HUES64 (cell line): ENCODE measurements at regions not wholly inside any gene's neighbourhood (a gene's known extent, or its start where the extent isn't known, plus 50 kb on each side); places are given as distances from the start of the nearest gene placed in this dataset.
"Not testable (repeated sequence)": the region's sequence is repeated elsewhere in the genome, so short reads cannot be mapped to it uniquely, and the experiment has no call there.

Experiments used
- H3K27ac ChIP-seq: 2 replicates; pipeline ENCODE4 v1.7.0; 2013; ENCODE audit warnings: low read depth, low read length, inconsistent platforms
- H3K27me3 ChIP-seq: 2 replicates; pipeline ENCODE4 v1.6.1; 2013; ENCODE audit warnings: mild to moderate bottlenecking, low read length; ENCODE audit not compliant: insufficient read depth
- H3K36me3 ChIP-seq: 2 replicates; pipeline ENCODE4 v1.6.1; 2013; ENCODE audit warnings: mild to moderate bottlenecking, low read length; ENCODE audit not compliant: insufficient read depth
- H3K4me1 ChIP-seq: 2 replicates; pipeline ENCODE4 v1.6.1; 2013; ENCODE audit warnings: mild to moderate bottlenecking, low read length, moderate library complexity; ENCODE audit not compliant: insufficient read depth
- H3K4me3 ChIP-seq: 2 replicates; pipeline ENCODE4 v1.5.1; 2013; ENCODE audit warnings: mild to moderate bottlenecking, low read length, moderate library complexity
- H3K9ac ChIP-seq: 2 replicates; pipeline ENCODE4 v1.6.1; 2013; ENCODE audit warnings: mild to moderate bottlenecking, low read depth, low read length
- H3K9me3 ChIP-seq: 2 replicates; pipeline ENCODE4 v1.6.1; 2013; ENCODE audit warnings: low read depth, low read length; ENCODE audit not compliant: insufficient read depth
- WGBS: fragments of 150-250, 120-280 bp; methylation state at CpG from one replicate; pipeline ENCODE4 v1.1.7; 2013; ENCODE audit warnings: missing lambda C conversion rate; 5-methylcytosine and 5-hydroxymethylcytosine counted together

DNA sequence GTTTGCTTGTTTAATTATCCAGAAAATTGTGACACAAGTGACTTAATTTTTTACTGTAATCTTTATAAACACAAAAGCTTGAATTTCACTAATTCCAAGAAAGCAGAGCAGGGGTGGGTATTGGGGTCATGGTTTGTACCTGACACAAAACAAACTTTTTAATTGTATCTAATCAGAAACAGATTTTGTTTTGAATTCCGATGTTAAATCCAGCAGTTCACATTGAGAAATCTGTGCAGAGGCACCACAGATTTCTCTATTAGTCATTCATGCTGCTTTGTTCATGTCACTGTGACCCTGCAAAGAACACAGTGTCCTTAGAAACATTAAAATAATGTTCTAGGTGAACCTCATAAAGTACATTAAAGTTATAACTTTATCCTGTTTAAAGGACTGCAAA, 443.4 kb downstream of the NYAP2 start:
- Histone ChIP-seq H3K4me3 (no peak overlapping the region), H3K27me3 (no peaks in the 10 kb centered on the region), H3K9ac (no peak overlapping the region), H3K4me1 (no peaks in the 10 kb centered on the region), H3K9me3 (no peaks in the 10 kb centered on the region), H3K36me3 (no peaks in the 10 kb centered on the region), H3K27ac (no peak overlapping the region)
- 97% methylated on average over 1 of the region's 1 CpG for WGBS

DNA sequence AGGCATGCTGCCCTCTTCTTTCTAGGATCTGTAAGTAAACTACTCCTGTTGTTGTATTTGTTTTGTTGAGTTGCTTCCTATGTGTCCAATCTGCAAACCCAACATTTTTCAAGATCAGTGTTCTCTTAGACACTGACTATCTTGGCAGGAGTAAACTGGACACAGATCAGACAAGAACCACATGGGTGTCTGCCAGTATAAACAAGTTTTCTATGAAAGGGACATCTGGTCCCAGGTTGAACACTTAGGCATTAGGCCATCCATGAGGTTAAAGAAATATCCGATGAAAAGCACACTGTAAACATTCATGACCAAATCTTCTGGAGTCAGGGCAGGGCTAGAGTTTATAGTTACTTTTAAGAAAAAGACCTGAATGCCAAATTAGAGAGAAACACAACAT, 441.8 kb downstream of the NYAP2 start:
- Histone ChIP-seq H3K4me1 (no peaks in the 10 kb centered on the region), H3K9me3 (no peaks in the 10 kb centered on the region), H3K9ac (no peak overlapping the region), H3K27ac (no peak overlapping the region), H3K36me3 (no peaks in the 10 kb centered on the region), H3K27me3 (no peaks in the 10 kb centered on the region), H3K4me3 (no peak overlapping the region)
- WGBS: 100% methylated on average over 1 of the region's 1 CpG

DNA sequence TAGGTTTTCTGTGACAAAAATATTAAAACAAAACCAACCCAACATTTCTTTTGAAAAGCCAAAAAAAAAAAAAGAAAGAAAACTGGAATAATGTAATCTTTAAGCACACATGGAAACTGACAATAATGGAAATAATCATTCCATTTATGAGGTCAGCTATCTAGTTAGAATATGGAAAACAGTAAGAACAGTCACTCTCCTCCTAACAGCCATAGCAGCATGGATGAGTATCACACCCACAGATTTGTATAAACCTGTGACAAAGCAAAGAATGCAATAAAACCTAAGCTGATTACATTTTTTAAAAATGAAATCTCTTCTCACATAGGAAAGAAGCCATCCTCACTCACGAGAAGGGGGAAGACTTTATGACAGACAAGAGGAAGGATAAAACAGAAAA, 437.8 kb downstream of the NYAP2 start:
- no peak overlapping the region for H3K9ac ChIP-seq
- 100% methylated on average over 1 of the region's 1 CpG for WGBS

DNA sequence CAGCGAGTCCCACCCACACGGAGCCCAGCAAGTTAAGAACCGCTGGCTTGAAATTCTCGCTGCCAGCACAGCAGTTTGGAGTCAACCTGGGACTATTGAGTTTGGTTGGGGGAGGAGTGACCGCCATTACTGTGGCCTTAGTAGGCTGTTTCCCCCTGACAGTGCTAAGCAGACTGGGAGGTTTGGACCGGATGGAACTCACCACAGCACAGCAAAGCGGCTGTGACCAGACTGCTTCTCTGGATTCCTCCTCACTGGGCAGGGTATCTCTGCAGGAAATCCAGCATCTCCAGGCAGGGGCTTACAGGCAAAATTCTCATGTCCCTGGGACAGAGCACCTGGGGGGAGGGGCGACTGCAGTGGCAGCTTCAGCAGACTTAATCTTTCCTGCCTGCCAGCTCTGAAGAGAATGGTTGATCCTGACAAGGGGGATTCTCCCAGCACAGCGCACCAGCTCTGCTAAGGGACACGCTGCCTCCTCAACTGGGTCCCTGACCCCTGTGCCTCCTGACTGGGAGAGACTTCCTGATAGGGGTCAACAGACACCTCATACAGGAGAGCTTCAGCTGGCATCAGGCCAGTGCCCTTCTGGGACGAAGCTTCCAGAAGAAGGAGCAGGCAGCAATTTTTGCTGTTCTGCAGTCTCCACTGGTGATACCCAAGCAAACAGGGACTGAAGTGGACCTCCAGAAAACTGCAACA, 425.4 kb downstream of the NYAP2 start:
- Histone ChIP-seq H3K9ac (no peak overlapping the region), H3K27ac (no peak overlapping the region), H3K4me3 (no peak overlapping the region), H3K9me3 (no peaks in the 10 kb centered on the region), H3K27me3 (no peaks in the 10 kb centered on the region), H3K4me1 (peaks cover 5% of the 10 kb centered on the region; the same call in 1 of the 2 replicates), H3K36me3 (no peaks in the 10 kb centered on the region)
- WGBS: 94% methylated on average over 11 of the region's 11 CpGs

More for the DNA sequence above, 437.8 kb downstream of the NYAP2 start:
- Histone ChIP-seq H3K27me3 (no peaks in the 10 kb centered on the region), H3K9me3 (no peaks in the 10 kb centered on the region), H3K36me3 (no peaks in the 10 kb centered on the region), H3K4me1 (no peaks in the 10 kb centered on the region), H3K4me3 (no peak overlapping the region), H3K27ac (no peak overlapping the region)

DNA sequence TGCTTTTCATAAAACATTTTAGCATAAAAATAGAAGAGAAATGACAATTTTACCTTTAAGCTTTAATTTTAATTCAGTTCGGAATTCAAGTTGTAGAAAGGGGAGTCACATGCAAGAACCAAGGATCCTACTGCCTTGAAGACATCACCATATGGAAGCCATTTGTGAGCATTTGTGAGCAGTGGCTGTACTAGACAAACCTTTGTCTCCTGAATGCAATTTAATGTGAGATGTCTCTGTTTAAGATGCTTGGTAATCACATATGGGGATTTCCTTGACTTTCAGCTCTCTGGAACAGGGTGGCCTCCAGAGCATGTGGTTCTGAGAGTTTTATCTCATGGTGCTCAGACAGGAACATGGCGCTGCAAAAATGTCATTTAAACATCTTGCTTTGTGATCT, 421.8 kb downstream of the NYAP2 start:
- Histone ChIP-seq H3K4me3 (no peak overlapping the region), H3K36me3 (no peaks in the 10 kb centered on the region), H3K9me3 (no peaks in the 10 kb centered on the region), H3K27ac (no peak overlapping the region), H3K9ac (no peak overlapping the region), H3K27me3 (no peaks in the 10 kb centered on the region), H3K4me1 (peaks cover 5% of the 10 kb centered on the region; the same call in 1 of the 2 replicates)
- WGBS: 94% methylated on average over 2 of the region's 2 CpGs

DNA sequence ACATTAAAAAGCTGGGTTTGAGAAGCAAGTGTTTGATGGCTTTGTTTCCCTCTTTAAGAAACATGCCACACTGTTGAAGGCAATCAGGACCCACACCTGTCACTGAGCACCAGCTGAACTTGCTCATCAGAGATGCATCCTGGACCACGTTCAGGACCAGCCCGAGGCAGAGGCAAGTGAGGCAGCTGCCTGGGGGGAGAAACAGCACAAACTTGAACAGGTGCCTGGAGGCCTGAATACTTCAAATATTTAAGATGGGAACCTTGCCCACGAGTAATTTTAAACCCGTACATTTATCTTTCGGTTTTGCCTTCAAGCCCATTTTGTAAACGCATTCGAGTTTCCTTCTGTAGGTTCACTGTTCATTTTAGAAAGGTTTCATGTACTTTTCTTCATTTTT, 421.3 kb downstream of the NYAP2 start:
- H3K9me3 ChIP-seq: no peaks in the 10 kb centered on the region
- H3K36me3 ChIP-seq: no peaks in the 10 kb centered on the region
- H3K9ac ChIP-seq: no peak overlapping the region
- H3K4me3 ChIP-seq: no peak overlapping the region
- peaks cover 5% of the 10 kb centered on the region; the same call in 1 of the 2 replicates for H3K4me1 ChIP-seq
- 96% methylated on average over 7 of the region's 7 CpGs for WGBS
- no peaks in the 10 kb centered on the region for H3K27me3 ChIP-seq
- H3K27ac ChIP-seq: no peak overlapping the region

DNA sequence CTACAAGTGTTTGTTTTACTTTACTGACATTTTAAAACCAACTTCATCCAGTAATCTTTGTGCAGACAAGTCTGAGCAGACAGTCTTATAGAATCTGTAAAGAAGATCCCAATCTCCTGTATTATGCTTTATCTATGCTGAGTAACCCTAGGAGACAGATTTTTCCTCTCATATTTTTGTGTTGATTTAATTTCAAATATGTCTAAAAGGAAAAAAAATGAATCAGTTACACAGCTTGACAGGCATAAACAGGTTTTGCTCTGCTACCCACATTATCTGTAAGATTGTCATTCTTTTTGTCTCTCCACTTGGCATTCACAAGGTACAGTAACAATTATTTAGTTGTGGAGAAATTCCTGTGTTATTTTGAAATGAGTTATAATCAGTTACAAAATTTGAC, 415.0 kb downstream of the NYAP2 start:
- Histone ChIP-seq H3K9me3 (no peaks in the 10 kb centered on the region), H3K27ac (no peak overlapping the region), H3K27me3 (no peaks in the 10 kb centered on the region), H3K9ac (no peak overlapping the region), H3K36me3 (no peaks in the 10 kb centered on the region), H3K4me1 (no peaks in the 10 kb centered on the region), H3K4me3 (no peak overlapping the region)

DNA sequence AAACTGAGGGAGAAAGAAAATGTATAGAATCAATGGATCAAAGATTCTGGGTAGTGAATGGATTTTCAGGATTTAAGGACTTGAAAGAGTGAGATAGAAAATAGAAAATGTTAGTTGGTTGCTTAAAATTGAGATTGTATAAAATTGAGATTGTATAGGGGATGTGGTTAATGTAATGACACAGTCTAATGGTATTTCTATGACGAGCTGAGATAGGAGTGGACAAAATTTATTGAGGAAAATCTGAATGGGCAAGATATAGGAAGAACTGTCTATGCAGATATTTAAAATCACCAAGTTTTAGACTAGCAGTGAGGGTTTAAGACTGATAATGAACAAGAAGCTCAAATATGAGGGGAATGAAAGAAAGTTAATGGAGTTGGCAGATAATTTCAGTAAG, 406.6 kb downstream of the NYAP2 start:
- no peaks in the 10 kb centered on the region for H3K27me3 ChIP-seq
- H3K27ac ChIP-seq: no peak overlapping the region
- no peaks in the 10 kb centered on the region for H3K9me3 ChIP-seq
- WGBS: 93% methylated on average over 1 of the region's 1 CpG
- H3K4me1 ChIP-seq: no peaks in the 10 kb centered on the region
- H3K4me3 ChIP-seq: no peak overlapping the region
- no peaks in the 10 kb centered on the region for H3K36me3 ChIP-seq
- no peak overlapping the region for H3K9ac ChIP-seq

DNA sequence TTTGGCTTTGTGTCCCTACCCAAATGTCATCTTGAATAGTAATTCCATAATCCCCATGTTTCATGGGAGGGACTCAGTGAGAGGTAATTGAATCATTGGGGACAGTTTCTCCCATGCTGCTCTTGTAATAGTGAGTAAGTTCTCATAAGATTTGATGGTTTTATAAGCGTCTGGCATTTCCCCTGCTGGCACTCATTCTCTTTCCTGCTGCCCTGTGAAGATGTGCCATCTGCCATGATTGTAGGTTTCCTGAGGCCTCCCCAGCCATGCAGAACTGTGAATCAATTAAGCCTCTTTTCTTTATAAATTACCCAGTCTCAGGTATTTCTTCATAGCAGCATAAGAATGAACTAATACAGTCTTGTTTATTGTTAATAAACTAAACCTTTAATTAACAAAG, 402.6 kb downstream of the NYAP2 start:
- H3K27ac ChIP-seq, H3K27me3 ChIP-seq, H3K9me3 ChIP-seq, H3K4me3 ChIP-seq, H3K9ac ChIP-seq, H3K36me3 ChIP-seq, H3K4me1 ChIP-seq: not testable (repeated sequence)
- WGBS: 92% methylated on average over 1 of the region's 1 CpG

DNA sequence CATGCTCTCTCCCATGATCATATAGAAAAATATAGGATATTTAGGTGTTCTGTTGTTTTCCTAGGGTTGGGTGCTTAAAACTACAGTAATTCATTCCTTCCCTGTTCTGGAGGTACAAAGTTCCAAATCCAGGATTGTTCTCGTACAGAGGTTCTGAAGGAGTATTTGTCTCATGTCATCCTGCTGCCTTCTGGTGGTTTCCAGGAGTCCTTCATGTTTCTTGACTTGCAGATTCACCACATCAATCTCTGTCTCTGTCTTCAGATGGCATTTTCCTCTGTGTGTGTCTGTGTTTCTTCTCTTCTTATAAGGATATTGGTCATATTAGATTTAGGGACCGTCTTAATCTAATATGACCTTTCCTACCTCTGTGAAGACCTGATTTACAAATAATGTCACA, 397.9 kb downstream of the NYAP2 start:
- H3K9ac ChIP-seq: no peak overlapping the region
- no peak overlapping the region for H3K27ac ChIP-seq
- no peaks in the 10 kb centered on the region for H3K9me3 ChIP-seq
- WGBS: 73% methylated on average over 1 of the region's 2 CpGs
- H3K4me1 ChIP-seq: no peaks in the 10 kb centered on the region
- no peaks in the 10 kb centered on the region for H3K27me3 ChIP-seq
- no peaks in the 10 kb centered on the region for H3K36me3 ChIP-seq
- no peak overlapping the region for H3K4me3 ChIP-seq

DNA sequence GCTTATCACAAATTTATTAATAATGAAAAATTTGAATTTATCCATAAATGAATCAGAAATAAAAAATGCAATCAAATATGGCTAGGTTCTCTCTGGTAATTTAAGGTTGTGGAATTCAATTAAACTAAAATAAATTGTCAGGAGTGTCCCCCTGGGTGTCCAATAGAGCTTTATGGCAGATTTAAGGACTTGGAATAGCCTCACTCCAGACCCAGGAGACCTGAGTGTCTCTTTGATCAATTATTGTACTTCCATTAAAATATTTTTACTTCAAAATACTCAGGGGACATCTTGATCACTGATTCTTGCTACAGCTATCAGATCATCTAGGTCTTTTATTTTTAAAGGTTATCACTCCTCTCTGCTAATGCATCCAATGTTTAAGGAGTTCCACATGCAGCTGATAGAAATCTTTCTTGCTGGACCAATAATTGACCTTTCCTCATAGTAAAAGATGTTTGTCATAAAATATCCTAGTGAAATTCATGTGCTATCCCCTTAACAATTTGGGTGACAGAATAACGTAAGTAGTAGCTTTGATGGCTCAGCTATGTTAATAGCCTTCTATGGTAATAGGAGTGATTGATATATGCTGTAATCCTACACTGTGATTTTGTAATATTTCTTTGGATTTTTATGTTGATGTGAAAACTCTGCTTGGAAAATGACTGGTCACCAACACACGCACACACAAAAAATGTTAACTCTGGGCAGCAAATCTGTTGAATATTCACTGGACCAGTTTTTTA, 395.3 kb downstream of the NYAP2 start:
- Histone ChIP-seq H3K4me3 (no peak overlapping the region), H3K9me3 (no peaks in the 10 kb centered on the region), H3K9ac (no peak overlapping the region), H3K27ac (no peak overlapping the region), H3K36me3 (no peaks in the 10 kb centered on the region), H3K27me3 (no peaks in the 10 kb centered on the region), H3K4me1 (no peaks in the 10 kb centered on the region)
- WGBS: 83% methylated on average over 2 of the region's 2 CpGs
